HG02798 (cell line): ENCODE measurements at regions not wholly inside any gene's neighbourhood (a gene's known extent, or its start where the extent isn't known, plus 50 kb on each side); places are given as distances from the start of the nearest gene placed in this dataset.
"Not testable (repeated sequence)": the region's sequence is repeated elsewhere in the genome, so short reads cannot be mapped to it uniquely, and the experiment has no call there.

Experiments used
- ATAC-seq: cut with Tn5 transposase; IDR thresholded peaks from one replicate; pipeline ENCODE4 v1.9.1; 2021; ENCODE audit warnings: mild to moderate bottlenecking; ENCODE audit not compliant: unreplicated experiment, poor library complexity

GRCh38 chr14:56005191-56006053, 112.8 kb upstream of the PELI2 start:
- peak; percentile 13 for ATAC-seq

- ATAC-seq, result not testable (repeated sequence)
Measured at GRCh38 chr14:56007491-56007890, 110.7 kb upstream of the PELI2 start.

GRCh38 chr14:56008150-56008549, 110.1 kb upstream of the PELI2 start:
- no peak for ATAC-seq

- not testable (repeated sequence) for ATAC-seq
Measured at GRCh38 chr14:56008661-56009060, 109.5 kb upstream of the PELI2 start.

- no peak for ATAC-seq
Measured at GRCh38 chr14:56023661-56024081, 94.5 kb upstream of the PELI2 start.

GRCh38 chr14:56025191-56025590, 93.0 kb upstream of the PELI2 start:
- ATAC-seq, result no peak

- no peak for ATAC-seq
Measured at GRCh38 chr14:56026506-56026905, 91.7 kb upstream of the PELI2 start.

GRCh38 chr14:56027421-56027820, 90.8 kb upstream of the PELI2 start:
- ATAC-seq, result no peak

- no peak for ATAC-seq
Measured at GRCh38 chr14:56027916-56028712, 90.1 kb upstream of the PELI2 start.

- ATAC-seq, result no peak
Measured at GRCh38 chr14:56036353-56036752, 81.9 kb upstream of the PELI2 start.

- ATAC-seq, result no peak
Measured at GRCh38 chr14:56040121-56040520, 78.1 kb upstream of the PELI2 start.

GRCh38 chr14:56044196-56044595, 74.0 kb upstream of the PELI2 start:
- no peak for ATAC-seq

- ATAC-seq, result no peak
Measured at GRCh38 chr14:56046546-56046945, 71.7 kb upstream of the PELI2 start.

- ATAC-seq, result no peak
Measured at GRCh38 chr14:56046996-56047395, 71.2 kb upstream of the PELI2 start.

- ATAC-seq, result no peak
Measured at GRCh38 chr14:56049536-56049935, 68.7 kb upstream of the PELI2 start.

- ATAC-seq, result no peak
Measured at GRCh38 chr14:56055511-56055910, 62.7 kb upstream of the PELI2 start.

- no peak for ATAC-seq
Measured at GRCh38 chr14:56056031-56056430, 62.2 kb upstream of the PELI2 start.

GRCh38 chr14:56057071-56057741, 61.0 kb upstream of the PELI2 start:
- no peak for ATAC-seq

- no peak for ATAC-seq
Measured at GRCh38 chr14:56057767-56058166, 60.4 kb upstream of the PELI2 start.

GRCh38 chr14:56059054-56059453, 59.2 kb upstream of the PELI2 start:
- no peak for ATAC-seq

GRCh38 chr14:56061051-56061450, 57.2 kb upstream of the PELI2 start:
- ATAC-seq, result no peak
